Kasumi-1 (cell line): ENCODE measurements at regions not wholly inside any gene's neighbourhood (a gene's known extent, or its start where the extent isn't known, plus 50 kb on each side); places are given as distances from the start of the nearest gene placed in this dataset.
A peak's percentile ranks its signal among the peaks of the same experiment; 100 is the strongest.

ENCODE experiments used
- DNase-seq, 2 experiments: peaks; one replicate each; lab custom pipeline; 2025; lab: John Stamatoyannopoulos, UW

DNA sequence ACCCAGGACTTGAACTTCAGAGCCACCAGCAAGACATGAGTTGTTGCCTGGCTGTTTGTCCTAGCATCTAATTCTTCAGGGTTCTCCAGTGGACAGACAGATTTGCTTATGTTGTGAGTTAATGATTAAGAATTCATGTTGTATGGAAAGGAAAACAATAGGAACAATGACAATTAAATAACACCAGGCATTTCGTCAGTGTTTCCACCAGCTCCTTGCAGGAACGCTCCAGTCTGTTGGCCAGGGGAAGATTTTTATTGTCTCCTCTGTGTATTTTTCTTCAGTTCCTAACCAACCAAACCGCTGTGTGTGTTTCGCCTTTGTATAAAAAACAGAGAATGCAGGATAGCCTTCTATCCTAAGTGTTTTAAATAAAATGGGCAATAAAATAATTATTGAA lies 64.4 kb upstream of the PTGFR start:
- no peak for DNase-seq

DNA sequence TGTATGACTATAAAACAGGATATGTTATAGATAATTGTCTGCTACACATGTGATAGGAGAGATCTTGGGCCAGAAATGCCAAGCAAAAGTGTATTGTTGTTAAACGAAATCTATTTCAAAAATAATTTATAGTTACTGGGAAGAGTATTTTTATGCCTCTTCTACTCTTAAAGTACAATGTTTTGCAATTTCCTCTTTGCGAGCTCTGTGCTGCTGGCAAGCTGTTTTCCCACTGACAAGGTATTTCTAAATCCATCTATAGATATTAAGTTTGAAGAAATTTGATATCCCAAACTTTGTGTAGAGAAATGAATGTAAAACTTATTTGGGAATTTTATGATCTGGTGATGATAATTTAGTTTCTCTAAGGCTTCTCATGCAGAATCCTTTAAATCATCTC lies 63.3 kb upstream of the PTGFR start:
- peak in 1 of 2 experiments; percentile 15 for DNase-seq

DNA sequence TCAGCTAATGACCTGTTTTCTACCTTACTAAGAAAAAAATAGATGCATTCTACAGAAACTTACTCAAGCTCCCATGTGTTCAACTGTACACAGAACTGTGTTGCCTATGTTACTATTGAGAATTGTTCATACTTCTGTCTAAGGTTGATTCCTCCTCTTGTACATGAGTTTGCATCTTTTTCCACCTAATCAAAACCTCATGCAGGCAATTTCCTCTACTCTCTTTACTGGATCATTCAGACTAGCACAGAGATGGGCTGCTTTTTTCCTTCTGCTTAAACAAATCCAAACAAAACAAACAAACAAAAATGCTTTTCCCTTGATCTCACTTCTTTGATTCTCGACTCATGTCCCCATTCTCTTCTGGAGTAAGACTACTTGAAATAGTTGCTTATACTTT lies 58.8 kb upstream of the PTGFR start:
- DNase-seq: no peak

DNA sequence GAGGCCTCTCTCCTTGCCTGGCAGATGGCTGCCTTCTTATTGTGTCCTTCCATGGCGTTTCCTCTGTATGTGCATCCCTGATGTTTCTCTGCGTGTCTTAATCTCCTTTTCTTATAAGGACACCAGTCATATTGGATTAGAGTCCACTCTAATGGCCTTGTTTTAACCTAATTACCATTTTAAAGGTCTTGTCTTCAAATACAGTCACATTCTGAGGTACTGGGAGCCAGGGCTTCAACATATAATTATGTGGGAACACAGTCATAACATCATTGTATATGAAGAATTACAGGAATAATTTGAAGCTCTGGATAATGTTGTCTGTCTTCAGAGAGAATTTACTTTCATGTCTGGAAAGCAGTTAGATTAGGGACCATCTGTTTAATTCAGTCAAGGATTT lies 56.4 kb upstream of the PTGFR start:
- DNase-seq: no peak

DNA sequence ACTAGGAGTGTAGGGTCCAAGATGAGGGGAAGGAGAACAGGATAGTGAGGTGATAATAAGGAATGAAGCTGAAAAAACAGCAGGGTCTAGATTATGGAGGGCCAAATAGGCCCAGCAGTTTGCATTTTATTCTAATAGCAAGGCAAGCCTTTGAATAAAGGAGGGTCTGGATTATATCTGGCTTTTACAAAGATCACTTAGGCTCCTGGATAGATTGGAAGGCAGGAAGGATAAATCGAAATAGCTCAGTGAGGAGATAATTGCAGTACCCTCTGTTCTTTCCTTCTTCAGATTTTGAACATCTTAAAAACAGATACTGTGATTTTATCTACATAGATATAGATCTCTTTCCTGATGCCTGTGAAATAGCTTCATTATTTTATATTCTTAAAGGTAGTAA lies 53.8 kb upstream of the PTGFR start:
- DNase-seq: no peak

DNA sequence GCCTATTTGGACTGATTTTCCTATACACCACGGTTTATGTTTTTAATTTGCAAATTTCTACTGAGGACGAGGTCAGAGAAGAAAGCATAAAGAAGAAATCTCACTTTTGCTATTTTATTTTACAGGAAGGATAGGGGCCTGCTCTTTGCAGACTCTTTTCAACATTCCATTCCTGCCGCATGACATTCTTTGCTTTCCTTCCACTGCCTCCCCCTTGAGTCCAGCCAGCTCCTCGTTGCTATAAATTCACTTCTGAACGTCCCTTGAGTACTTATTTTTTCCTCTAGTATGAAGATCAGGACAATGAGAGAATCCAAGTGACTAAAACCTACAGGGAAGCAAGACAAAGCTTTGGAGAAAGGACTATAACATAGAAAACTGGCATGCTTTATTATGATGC lies 53.4 kb upstream of the PTGFR start:
- DNase-seq: no peak

DNA sequence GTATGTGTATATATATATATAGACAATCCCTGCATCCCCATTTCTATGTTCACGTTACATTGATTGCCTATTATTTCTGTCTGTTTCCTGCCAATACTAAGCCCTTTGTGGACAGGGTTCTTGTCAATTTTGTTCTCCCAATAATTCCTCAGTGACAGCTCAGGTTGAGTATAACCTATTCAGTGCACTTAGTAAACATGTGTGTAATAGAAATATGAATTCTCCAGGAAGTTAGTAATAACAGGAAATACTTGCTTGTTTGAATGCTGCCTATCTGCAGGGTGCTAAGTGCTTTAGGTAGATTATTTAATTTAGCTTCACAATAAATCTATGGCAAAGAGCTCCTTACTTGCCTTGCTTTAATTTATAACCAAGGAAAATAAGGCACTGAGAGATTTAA lies 52.8 kb upstream of the PTGFR start:
- DNase-seq: no peak

DNA sequence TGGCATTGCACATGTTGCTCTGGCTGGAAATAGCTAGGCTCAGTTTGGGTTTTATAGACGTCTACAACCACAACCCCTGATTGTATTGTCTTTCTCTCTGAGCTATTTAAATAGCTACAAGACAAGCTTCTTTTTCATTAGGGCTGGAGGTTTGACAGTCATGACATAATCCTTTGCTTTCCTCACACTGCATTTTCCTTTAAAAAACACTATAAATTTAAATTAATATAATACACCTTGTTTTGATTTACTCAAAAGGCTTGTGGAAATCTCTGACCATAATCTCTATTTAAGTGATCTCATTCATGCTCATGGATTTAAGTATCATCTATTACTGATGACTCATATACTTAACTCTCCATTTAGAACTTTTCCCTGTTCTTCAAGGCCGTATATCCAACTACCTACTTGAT lies 50.4 kb upstream of the PTGFR start:
- DNase-seq: no peak
